SU-DHL-6 (cell line): ENCODE measurements at regions not wholly inside any gene's neighbourhood (a gene's known extent, or its start where the extent isn't known, plus 50 kb on each side); places are given as distances from the start of the nearest gene placed in this dataset.

Experiments
- EZH2phosphoT487 ChIP-seq: fragments of 200-600 bp; sonication (generic), shearing (Covaris generic); conservative IDR thresholded peaks from 2 replicates; pipeline ENCODE4 v1.6.1; 2018; ENCODE audit warnings: mild to moderate bottlenecking, antibody characterized with exemption, low read length, moderate library complexity, mixed read lengths
- TF ChIP-seq, protein P1 (sequence below): fragments of 200-600 bp; sonication (generic); IDR thresholded peaks from one replicate; pipeline ENCODE4 v1.5.1; 2017; ENCODE audit warnings: antibody characterized with exemption, mild to moderate bottlenecking, low read length, moderate library complexity; ENCODE audit not compliant: insufficient read depth, poor library complexity, severe bottlenecking

DNA sequence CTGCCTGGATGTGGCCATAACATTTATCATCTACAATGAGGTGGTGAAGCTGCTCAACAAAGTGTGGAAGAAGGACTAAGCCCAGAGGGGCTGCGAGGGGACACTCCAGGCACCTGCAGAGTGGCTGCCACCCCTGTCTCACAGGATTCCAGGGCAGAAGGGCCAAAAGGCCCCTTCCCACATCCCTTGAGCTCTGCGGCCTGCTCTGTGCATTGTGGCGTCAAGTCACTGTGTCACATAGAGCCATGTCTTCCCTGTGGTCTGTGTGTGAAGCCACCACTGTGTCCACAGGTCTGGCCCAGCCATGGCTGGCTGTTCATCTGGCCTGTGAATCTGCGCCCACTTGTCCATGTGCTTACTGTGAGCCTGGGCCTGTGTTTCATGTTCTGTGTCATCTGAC, 1714.6 kb downstream of the TP53TG3F start:
- TF ChIP-seq, protein P1, sequence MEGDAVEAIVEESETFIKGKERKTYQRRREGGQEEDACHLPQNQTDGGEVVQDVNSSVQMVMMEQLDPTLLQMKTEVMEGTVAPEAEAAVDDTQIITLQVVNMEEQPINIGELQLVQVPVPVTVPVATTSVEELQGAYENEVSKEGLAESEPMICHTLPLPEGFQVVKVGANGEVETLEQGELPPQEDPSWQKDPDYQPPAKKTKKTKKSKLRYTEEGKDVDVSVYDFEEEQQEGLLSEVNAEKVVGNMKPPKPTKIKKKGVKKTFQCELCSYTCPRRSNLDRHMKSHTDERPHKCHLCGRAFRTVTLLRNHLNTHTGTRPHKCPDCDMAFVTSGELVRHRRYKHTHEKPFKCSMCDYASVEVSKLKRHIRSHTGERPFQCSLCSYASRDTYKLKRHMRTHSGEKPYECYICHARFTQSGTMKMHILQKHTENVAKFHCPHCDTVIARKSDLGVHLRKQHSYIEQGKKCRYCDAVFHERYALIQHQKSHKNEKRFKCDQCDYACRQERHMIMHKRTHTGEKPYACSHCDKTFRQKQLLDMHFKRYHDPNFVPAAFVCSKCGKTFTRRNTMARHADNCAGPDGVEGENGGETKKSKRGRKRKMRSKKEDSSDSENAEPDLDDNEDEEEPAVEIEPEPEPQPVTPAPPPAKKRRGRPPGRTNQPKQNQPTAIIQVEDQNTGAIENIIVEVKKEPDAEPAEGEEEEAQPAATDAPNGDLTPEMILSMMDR = no peak
- TF ChIP-seq EZH2phosphoT487 = no peak
